ENCODE measurements at regions not wholly inside any gene's neighbourhood (a gene's known extent, or its start where the extent isn't known, plus 50 kb on each side); places are given as distances from the start of the nearest gene placed in this dataset.
"Not testable (repeated sequence)": the region's sequence is repeated elsewhere in the genome, so short reads cannot be mapped to it uniquely, and the experiment has no call there.

DNA sequence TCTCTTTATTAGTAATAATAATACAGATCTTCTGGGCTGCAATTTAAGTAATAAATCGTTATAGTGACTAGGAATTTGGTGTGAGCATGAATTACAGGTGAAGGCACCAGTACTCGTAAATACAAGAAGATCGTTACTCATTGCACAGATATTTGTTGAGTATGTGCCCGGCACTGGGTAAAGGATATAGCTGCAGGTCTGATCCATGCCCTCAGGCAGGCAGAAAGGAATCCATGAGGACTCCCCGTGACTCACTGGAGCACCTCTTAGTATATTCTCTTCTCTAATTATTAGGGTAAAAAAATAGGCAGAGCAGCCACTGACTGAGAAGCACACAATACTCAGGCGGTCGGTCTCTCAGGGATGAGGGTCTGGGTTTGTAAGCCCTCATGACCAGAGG, 868.3 kb downstream of the RAB28 start (continued):
- TF ChIP-seq ELK1 (IDR thresholded peaks at IDR 0.05; ENCODE audit: low read depth, low read length) (no peak), BCL3 (IDR thresholded peaks at IDR 0.05) (no peak)
- TF ChIP-seq, protein P1, sequence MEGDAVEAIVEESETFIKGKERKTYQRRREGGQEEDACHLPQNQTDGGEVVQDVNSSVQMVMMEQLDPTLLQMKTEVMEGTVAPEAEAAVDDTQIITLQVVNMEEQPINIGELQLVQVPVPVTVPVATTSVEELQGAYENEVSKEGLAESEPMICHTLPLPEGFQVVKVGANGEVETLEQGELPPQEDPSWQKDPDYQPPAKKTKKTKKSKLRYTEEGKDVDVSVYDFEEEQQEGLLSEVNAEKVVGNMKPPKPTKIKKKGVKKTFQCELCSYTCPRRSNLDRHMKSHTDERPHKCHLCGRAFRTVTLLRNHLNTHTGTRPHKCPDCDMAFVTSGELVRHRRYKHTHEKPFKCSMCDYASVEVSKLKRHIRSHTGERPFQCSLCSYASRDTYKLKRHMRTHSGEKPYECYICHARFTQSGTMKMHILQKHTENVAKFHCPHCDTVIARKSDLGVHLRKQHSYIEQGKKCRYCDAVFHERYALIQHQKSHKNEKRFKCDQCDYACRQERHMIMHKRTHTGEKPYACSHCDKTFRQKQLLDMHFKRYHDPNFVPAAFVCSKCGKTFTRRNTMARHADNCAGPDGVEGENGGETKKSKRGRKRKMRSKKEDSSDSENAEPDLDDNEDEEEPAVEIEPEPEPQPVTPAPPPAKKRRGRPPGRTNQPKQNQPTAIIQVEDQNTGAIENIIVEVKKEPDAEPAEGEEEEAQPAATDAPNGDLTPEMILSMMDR (IDR thresholded peaks at IDR 0.05): no peak

DNA sequence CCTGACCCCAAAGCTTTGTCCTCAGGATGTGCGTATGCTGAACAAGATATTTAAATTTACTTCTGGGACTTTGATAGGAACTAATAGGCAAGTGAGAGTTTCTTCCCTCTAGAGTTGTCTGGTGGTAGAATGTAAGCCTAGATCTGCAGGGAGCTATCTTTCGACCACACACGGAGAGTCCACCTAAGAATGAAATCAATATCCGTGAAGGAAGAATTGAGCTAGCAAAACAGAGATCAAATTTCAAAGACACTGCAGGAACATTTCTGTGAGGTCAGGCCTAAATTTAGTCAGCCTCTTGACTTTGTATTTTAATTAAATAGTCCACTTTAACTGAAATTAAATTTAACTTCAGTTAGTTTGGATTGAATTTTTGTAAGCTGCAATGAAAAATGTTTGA, 871.3 kb downstream of the RAB28 start:
- FAIRE-seq (no peak), ATAC-seq (no peak), DNase-seq (ENCODE audit: low read depth in 1 of 2, low spot score in 1 of 2) (no peak)
- no peak overlapping the region for H3K4me2 ChIP-seq
- no peak overlapping the region for H3K4me3 ChIP-seq
- WGBS (ENCODE audit: missing lambda C conversion rate): 46% methylated on average over 4 of the region's 4 CpGs
- ChIA-PET CTCF (interaction anchor here (1.3 kb wide), 1 partner anchor 20 kb away, joined by 3 read pairs; no protein-coding TSS in a partner anchor), POLR2A (no interaction called here)
- no peaks in the 10 kb centered on the region for H3K4me1 ChIP-seq
- H3K9me3 ChIP-seq: no peaks in the 10 kb centered on the region
- no peak overlapping the region for H3K27ac ChIP-seq
- no peak for TF ChIP-seq NR3C1 (IDR thresholded peaks at IDR 0.05)
- TF ChIP-seq SREBF2 (IDR thresholded peaks at IDR 0.05): no peak
- no peak for TF ChIP-seq MAFK (IDR thresholded peaks at IDR 0.05; ENCODE audit: partially characterized antibody)
- TF ChIP-seq, protein P2, sequence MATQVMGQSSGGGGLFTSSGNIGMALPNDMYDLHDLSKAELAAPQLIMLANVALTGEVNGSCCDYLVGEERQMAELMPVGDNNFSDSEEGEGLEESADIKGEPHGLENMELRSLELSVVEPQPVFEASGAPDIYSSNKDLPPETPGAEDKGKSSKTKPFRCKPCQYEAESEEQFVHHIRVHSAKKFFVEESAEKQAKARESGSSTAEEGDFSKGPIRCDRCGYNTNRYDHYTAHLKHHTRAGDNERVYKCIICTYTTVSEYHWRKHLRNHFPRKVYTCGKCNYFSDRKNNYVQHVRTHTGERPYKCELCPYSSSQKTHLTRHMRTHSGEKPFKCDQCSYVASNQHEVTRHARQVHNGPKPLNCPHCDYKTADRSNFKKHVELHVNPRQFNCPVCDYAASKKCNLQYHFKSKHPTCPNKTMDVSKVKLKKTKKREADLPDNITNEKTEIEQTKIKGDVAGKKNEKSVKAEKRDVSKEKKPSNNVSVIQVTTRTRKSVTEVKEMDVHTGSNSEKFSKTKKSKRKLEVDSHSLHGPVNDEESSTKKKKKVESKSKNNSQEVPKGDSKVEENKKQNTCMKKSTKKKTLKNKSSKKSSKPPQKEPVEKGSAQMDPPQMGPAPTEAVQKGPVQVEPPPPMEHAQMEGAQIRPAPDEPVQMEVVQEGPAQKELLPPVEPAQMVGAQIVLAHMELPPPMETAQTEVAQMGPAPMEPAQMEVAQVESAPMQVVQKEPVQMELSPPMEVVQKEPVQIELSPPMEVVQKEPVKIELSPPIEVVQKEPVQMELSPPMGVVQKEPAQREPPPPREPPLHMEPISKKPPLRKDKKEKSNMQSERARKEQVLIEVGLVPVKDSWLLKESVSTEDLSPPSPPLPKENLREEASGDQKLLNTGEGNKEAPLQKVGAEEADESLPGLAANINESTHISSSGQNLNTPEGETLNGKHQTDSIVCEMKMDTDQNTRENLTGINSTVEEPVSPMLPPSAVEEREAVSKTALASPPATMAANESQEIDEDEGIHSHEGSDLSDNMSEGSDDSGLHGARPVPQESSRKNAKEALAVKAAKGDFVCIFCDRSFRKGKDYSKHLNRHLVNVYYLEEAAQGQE (IDR thresholded peaks at IDR 0.05): no peak
- no peak for TF ChIP-seq HMGXB4 (CRISPR knock-in tag; IDR thresholded peaks at IDR 0.05; ENCODE audit: borderline replicate concordance)
- no peak for TF ChIP-seq NFE2L2 (conservative IDR thresholded peaks at IDR 0.05; ENCODE audit: low read length)
- no peak for TF ChIP-seq ZSCAN20 (CRISPR knock-in tag; IDR thresholded peaks at IDR 0.05)
- TF ChIP-seq JUN (IDR thresholded peaks at IDR 0.05): no peak
- no peak for TF ChIP-seq JUNB (IDR thresholded peaks at IDR 0.05)
- no peak for TF ChIP-seq RAD21 (conservative IDR thresholded peaks at IDR 0.05 in 1 of 2, IDR thresholded peaks at IDR 0.05 in 1 of 2)
- TF ChIP-seq FOSB (CRISPR knock-in tag; IDR thresholded peaks at IDR 0.05): no peak
- no peak for TF ChIP-seq TP53 (CRISPR knock-in tag; IDR thresholded peaks at IDR 0.05)
- no peak for TF ChIP-seq HOXB13 (CRISPR knock-in tag; IDR thresholded peaks at IDR 0.05; ENCODE audit: low read depth)
- no peak for TF ChIP-seq BHLHE40 (IDR thresholded peaks at IDR 0.05; ENCODE audit: low read depth, low read length)

- ATAC-seq; CTCF ChIA-PET; DNase-seq (ENCODE audit: low read depth in 1 of 2, low spot score in 1 of 2); H3K9me3 ChIP-seq; H3K4me1 ChIP-seq; H3K27ac ChIP-seq; FAIRE-seq; H3K4me3 ChIP-seq; H3K4me2 ChIP-seq: not testable (repeated sequence)
- POLR2A ChIA-PET: interaction anchor here (0.7 kb wide), 1 partner anchor 87 kb away, joined by 3 read pairs; no protein-coding TSS in a partner anchor
- WGBS (ENCODE audit: missing lambda C conversion rate): 8% methylated on average over 4 of the region's 33 CpGs
These were observed 874.8 kb downstream of the RAB28 start for GRCh38 chr4:12609212-12609875.
